Stimulated activated effector memory CD8-positive, alpha-beta T cell treated with anti-CD3 and anti-CD28 coated beads, Interleukin-12 subunit alpha, Interleukin-12 subunit beta, amount 100 ng/mL, for 72 hours (primary cell): ENCODE measurements at regions not wholly inside any gene's neighbourhood (a gene's known extent, or its start where the extent isn't known, plus 50 kb on each side); places are given as distances from the start of the nearest gene placed in this dataset.

Experiments
- ATAC-seq: fragments of 150-1000 bp; cut with Tn5 transposase; 2 replicates; pipeline ENCODE4 v1.10.0; 2021
- DNase-seq, 2 donors: peaks; one replicate each; pipeline ENCODE4 v3.0.0; 2021 to 2022; ENCODE audit warnings: low spot score in 2 of 2
- H3K27ac Mint-ChIP-seq: one replicate; pipeline ENCODE4 v1.8.0; 2022; ENCODE audit warnings: mild to moderate bottlenecking, mixed read lengths
- H3K36me3 Mint-ChIP-seq: one replicate; pipeline ENCODE4 v1.8.0; 2022; ENCODE audit warnings: mild to moderate bottlenecking, mixed read lengths
- H3K4me1 Mint-ChIP-seq: one replicate; pipeline ENCODE4 v1.8.0; 2022; ENCODE audit warnings: mixed read lengths
- H3K4me3 Mint-ChIP-seq: one replicate; pipeline ENCODE4 v1.8.0; 2022; ENCODE audit warnings: mild to moderate bottlenecking, mixed read lengths
- H3K9me3 Mint-ChIP-seq: one replicate; pipeline ENCODE4 v1.8.0; 2022; ENCODE audit warnings: mixed read lengths

GRCh38 chr1:87204921-87205320 is 123.8 kb upstream of the LMO4 start:
- ATAC-seq (no peak), DNase-seq (no peak)
- Mint-ChIP-seq H3K36me3 (no peaks in the 10 kb centered on the region), H3K4me3 (no peak overlapping the region), H3K27ac (no peak overlapping the region), H3K9me3 (peaks cover 4% of the 10 kb centered on the region), H3K4me1 (peaks cover 11% of the 10 kb centered on the region)

- peaks cover 11% of the 10 kb centered on the region for H3K4me1 Mint-ChIP-seq
- no peak overlapping the region for H3K4me3 Mint-ChIP-seq
- H3K27ac Mint-ChIP-seq, result no peak overlapping the region
- DNase-seq (no peak), ATAC-seq (no peak)
- peaks cover 4% of the 10 kb centered on the region for H3K9me3 Mint-ChIP-seq
- no peaks in the 10 kb centered on the region for H3K36me3 Mint-ChIP-seq
Measured at GRCh38 chr1:87206044-87206831, 122.4 kb upstream of the LMO4 start.

DNA sequence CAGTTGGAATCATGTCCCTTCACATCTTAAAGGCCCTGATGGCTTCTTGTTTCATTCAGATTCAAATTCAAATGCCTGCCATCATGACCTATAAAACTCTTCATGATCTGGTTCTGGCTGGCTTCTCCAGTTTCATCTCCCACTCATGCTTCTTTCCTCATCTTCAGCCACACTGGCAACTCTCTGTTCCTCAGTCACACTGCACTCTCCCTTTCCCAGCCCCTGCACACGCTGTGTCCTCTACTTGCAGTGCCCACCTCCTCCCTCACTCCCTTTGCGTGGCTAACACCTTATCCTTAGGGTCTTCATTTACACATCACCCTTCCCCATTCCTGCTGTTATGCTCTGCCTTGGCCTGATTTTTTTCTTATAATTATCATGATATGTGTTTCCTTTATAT is 120.6 kb upstream of the LMO4 start:
- no peak overlapping the region for H3K4me3 Mint-ChIP-seq
- no peak overlapping the region for H3K27ac Mint-ChIP-seq
- ATAC-seq (no peak), DNase-seq (no peak)
- peaks cover 1% of the 10 kb centered on the region for H3K4me1 Mint-ChIP-seq
- peaks cover 4% of the 10 kb centered on the region for H3K9me3 Mint-ChIP-seq
- no peaks in the 10 kb centered on the region for H3K36me3 Mint-ChIP-seq

DNA sequence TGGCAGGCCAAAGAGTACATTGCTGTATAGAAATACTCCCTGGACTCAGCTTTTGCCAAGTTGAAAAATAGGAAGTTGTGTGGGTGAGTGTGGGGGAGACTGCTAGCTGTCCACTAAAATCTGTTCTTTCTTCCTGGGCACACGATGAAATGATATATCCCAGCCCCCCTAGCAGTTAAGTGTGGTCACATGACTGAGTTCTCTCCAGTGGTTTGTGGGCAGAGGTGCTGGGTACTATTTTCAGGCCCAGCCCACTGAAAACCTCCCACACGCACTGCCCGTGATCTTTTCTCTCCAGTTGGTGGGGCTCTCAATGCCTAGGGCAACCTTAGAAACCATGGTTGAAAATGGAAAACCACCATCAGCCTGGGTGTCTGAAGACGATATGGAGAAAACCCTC is 119.7 kb upstream of the LMO4 start:
- Mint-ChIP-seq H3K36me3 (no peaks in the 10 kb centered on the region), H3K4me3 (no peak overlapping the region), H3K27ac (no peak overlapping the region), H3K4me1 (no peaks in the 10 kb centered on the region), H3K9me3 (peaks cover 4% of the 10 kb centered on the region)
- no peak for ATAC-seq
- no peak for DNase-seq

- Mint-ChIP-seq H3K36me3 (no peaks in the 10 kb centered on the region), H3K4me3 (no peak overlapping the region), H3K27ac (no peak overlapping the region), H3K4me1 (no peaks in the 10 kb centered on the region), H3K9me3 (peaks cover 4% of the 10 kb centered on the region)
- no peak for DNase-seq
- ATAC-seq, result no peak
Measured at GRCh38 chr1:87210151-87210550, 118.5 kb upstream of the LMO4 start.

GRCh38 chr1:87212431-87213134 is 116.1 kb upstream of the LMO4 start:
- Mint-ChIP-seq H3K4me1 (no peaks in the 10 kb centered on the region), H3K4me3 (no peak overlapping the region), H3K36me3 (no peaks in the 10 kb centered on the region), H3K9me3 (peaks cover 6% of the 10 kb centered on the region), H3K27ac (no peak overlapping the region)
- no peak for ATAC-seq
- no peak for DNase-seq

GRCh38 chr1:87213135-87213515 is 115.6 kb upstream of the LMO4 start:
- Mint-ChIP-seq H3K9me3 (peaks cover 6% of the 10 kb centered on the region), H3K27ac (no peak overlapping the region)
- no peak for ATAC-seq

GRCh38 chr1:87215592-87215991 is 113.1 kb upstream of the LMO4 start:
- ATAC-seq, result no peak
- Mint-ChIP-seq H3K27ac (no peak overlapping the region), H3K36me3 (no peaks in the 10 kb centered on the region), H3K4me3 (no peak overlapping the region), H3K9me3 (peaks cover 2% of the 10 kb centered on the region), H3K4me1 (no peaks in the 10 kb centered on the region)
- no peak for DNase-seq

More at GRCh38 chr1:87213135-87213515, 115.6 kb upstream of the LMO4 start:
- Mint-ChIP-seq H3K36me3 (no peaks in the 10 kb centered on the region), H3K4me1 (no peaks in the 10 kb centered on the region), H3K4me3 (no peak overlapping the region)
- DNase-seq, result no peak

DNA sequence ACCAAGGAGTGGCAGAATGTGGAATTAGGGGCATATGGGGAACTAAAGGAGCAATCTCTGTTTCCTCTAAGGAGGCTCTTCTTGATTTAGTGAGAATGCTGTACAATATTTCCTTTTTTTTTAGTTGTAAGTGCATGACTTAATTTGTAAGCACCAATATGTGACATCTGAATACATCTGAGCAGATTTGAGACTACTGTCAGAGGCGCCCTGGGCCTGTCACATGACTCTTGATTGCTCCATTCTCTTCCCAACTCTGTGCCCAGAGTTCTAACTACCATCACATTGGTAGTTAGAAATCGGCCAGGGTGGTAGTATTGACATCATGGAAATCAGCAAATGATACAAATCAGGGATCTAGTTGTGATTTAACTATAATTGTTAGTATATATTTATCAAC is 110.1 kb upstream of the LMO4 start:
- Mint-ChIP-seq H3K9me3 (peaks cover 2% of the 10 kb centered on the region), H3K27ac (no peak overlapping the region), H3K4me3 (no peak overlapping the region), H3K36me3 (no peaks in the 10 kb centered on the region), H3K4me1 (no peaks in the 10 kb centered on the region)
- no peak for DNase-seq
- no peak for ATAC-seq

GRCh38 chr1:87219141-87219540 is 109.5 kb upstream of the LMO4 start:
- ATAC-seq, result peak; percentile 11
- DNase-seq, result no peak
- Mint-ChIP-seq H3K4me3 (no peak overlapping the region), H3K4me1 (no peaks in the 10 kb centered on the region), H3K9me3 (peaks cover 2% of the 10 kb centered on the region), H3K36me3 (no peaks in the 10 kb centered on the region), H3K27ac (peak overlapping the region; percentile 7)

GRCh38 chr1:87219626-87220025 is 109.1 kb upstream of the LMO4 start:
- Mint-ChIP-seq H3K36me3 (no peaks in the 10 kb centered on the region), H3K4me3 (no peak overlapping the region), H3K9me3 (peaks cover 2% of the 10 kb centered on the region), H3K27ac (peak overlapping the region; percentile 7), H3K4me1 (no peaks in the 10 kb centered on the region)
- ATAC-seq (no peak), DNase-seq (no peak)

DNA sequence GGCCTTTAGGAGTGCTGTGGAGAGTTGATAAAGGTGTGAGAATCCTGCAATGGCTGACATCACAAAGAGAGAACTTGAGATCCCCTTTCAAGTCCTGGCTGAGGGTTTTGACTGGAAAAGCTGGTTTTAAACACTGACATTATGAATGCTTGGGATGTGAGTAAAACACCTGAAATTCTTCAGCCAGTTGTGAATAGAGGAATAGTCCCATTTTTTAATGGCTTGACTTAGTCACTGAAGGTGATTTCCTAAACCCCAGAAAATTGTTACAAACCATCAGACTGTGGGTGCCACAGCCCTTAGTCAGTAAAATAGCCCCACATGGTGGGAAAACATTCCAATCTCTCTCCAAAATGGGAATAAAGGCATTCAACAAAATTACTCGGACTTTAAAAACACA is 107.7 kb upstream of the LMO4 start:
- Mint-ChIP-seq H3K4me3 (no peak overlapping the region), H3K4me1 (no peaks in the 10 kb centered on the region), H3K36me3 (no peaks in the 10 kb centered on the region), H3K9me3 (no peaks in the 10 kb centered on the region), H3K27ac (no peak overlapping the region)
- ATAC-seq, result no peak
- no peak for DNase-seq

DNA sequence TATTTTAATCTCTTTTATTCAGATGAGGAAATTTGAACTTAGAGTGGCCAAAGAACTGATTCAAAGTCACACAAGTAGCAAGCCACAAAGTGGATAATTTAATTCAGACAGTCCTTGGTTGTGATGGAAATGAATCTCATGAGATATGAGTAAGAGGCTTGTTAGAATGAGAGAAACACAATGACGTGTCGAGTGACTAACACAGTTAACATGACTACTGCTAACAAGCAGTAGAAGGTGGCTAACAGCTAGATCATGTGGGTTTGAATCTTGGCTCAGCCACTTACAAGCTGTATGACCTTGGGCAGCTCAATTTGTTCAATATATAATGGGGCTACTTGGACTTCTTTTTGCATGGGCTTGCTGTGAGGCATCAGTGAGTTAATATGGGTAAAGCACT is 104.5 kb upstream of the LMO4 start:
- no peaks in the 10 kb centered on the region for H3K4me1 Mint-ChIP-seq
- H3K27ac Mint-ChIP-seq, result no peak overlapping the region
- peak; percentile 95 for ATAC-seq
- no peak for DNase-seq
- no peaks in the 10 kb centered on the region for H3K9me3 Mint-ChIP-seq
- H3K36me3 Mint-ChIP-seq, result no peaks in the 10 kb centered on the region
- no peak overlapping the region for H3K4me3 Mint-ChIP-seq

DNA sequence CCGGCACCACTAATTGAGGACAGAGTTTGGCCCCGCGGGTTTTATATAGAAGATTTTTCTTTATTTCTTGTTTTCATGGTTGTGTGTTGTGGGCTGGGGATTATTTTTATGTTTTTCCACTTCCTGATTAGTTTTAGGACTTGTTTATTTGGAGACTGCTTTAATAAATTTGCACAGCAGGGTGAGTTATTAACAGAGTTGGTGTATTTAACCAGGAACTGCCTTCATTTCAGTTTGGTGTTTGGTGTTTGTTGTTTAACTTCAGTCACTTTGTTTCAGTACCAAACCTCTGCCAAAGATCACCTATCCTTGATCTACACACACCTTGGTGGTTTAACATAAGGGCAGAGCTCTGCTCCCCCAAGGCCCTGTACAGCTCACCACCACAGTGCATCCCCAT is 103.5 kb upstream of the LMO4 start:
- Mint-ChIP-seq H3K27ac (no peak overlapping the region), H3K4me1 (no peaks in the 10 kb centered on the region), H3K36me3 (no peaks in the 10 kb centered on the region), H3K4me3 (no peak overlapping the region), H3K9me3 (no peaks in the 10 kb centered on the region)
- DNase-seq (no peak), ATAC-seq (no peak)

DNA sequence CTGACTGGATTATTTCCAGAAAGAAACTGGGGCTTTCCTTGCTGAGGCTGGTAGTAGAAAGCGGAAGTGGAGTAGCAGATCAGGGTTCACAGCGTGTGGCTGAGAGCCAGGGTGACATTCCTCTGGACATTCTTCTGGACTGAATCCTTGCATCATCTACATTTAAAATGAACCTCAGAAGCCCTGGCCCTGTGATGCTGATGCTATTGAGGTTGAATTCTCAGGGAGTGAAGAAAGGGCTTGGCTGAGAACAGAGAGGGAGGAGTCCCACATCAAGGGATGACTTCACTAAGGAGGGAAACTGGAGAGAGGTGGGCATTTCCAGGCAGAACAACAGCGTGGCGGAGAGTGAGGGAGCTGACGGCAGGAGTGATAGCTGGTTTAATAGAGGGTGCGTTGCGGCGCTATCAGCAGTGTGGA is 102.3 kb upstream of the LMO4 start:
- Mint-ChIP-seq H3K36me3 (no peaks in the 10 kb centered on the region), H3K4me1 (no peaks in the 10 kb centered on the region), H3K27ac (no peak overlapping the region), H3K4me3 (no peak overlapping the region), H3K9me3 (no peaks in the 10 kb centered on the region)
- ATAC-seq (no peak), DNase-seq (no peak)

- Mint-ChIP-seq H3K27ac (no peak overlapping the region), H3K4me3 (no peak overlapping the region), H3K9me3 (no peaks in the 10 kb centered on the region), H3K4me1 (no peaks in the 10 kb centered on the region), H3K36me3 (no peaks in the 10 kb centered on the region)
- ATAC-seq (no peak), DNase-seq (no peak)
Measured at GRCh38 chr1:87227651-87228050, 101.0 kb upstream of the LMO4 start.
